ENCODE measurements at regions not wholly inside any gene's neighbourhood (a gene's known extent, or its start where the extent isn't known, plus 50 kb on each side); places are given as distances from the start of the nearest gene placed in this dataset.

- no peak for TF ChIP-seq CTCF (IDR thresholded peaks at IDR 0.05)
Observed at GRCh38 chr1:60832367-60832766, 250.0 kb upstream of the NFIA start.

GRCh38 chr1:60831780-60832179 is 250.6 kb upstream of the NFIA start:
- no peak for TF ChIP-seq CTCF (IDR thresholded peaks at IDR 0.05)

GRCh38 chr1:60828944-60829343 is 253.4 kb upstream of the NFIA start:
- no peak for TF ChIP-seq CTCF (IDR thresholded peaks at IDR 0.05)

- TF ChIP-seq CTCF (IDR thresholded peaks at IDR 0.05) = no peak
Observed at GRCh38 chr1:60826320-60827094, 255.9 kb upstream of the NFIA start.

GRCh38 chr1:60825593-60825992 is 256.8 kb upstream of the NFIA start:
- no peak for TF ChIP-seq CTCF (IDR thresholded peaks at IDR 0.05)

GRCh38 chr1:60823151-60823550 is 259.2 kb upstream of the NFIA start:
- no peak for TF ChIP-seq CTCF (IDR thresholded peaks at IDR 0.05)

GRCh38 chr1:60822252-60822651 is 260.1 kb upstream of the NFIA start:
- TF ChIP-seq CTCF (IDR thresholded peaks at IDR 0.05) = no peak

GRCh38 chr1:60821156-60821555 is 261.2 kb upstream of the NFIA start:
- no peak for TF ChIP-seq CTCF (IDR thresholded peaks at IDR 0.05)
